NCI-H146 treated with DMSO at 0.1 percent for 48 hours (cell line): ENCODE measurements at regions not wholly inside any gene's neighbourhood (a gene's known extent, or its start where the extent isn't known, plus 50 kb on each side); places are given as distances from the start of the nearest gene placed in this dataset.
A peak's percentile ranks its signal among the peaks of the same experiment; 100 is the strongest.
"Not testable (repeated sequence)": the region's sequence is repeated elsewhere in the genome, so short reads cannot be mapped to it uniquely, and the experiment has no call there.

Experiments
- DNase-seq: peaks from one replicate; lab custom pipeline; 2025; ENCODE audit not compliant: unreplicated experiment; lab: John Stamatoyannopoulos, UW

- DNase-seq, result not testable (repeated sequence)
Measured at GRCh38 chrX:46171457-46171856, 373.8 kb downstream of the ZNF674 start.

- DNase-seq, result no peak
Measured at GRCh38 chrX:46169808-46170207, 375.4 kb downstream of the ZNF674 start.

GRCh38 chrX:46168254-46168653 is 377.0 kb downstream of the ZNF674 start:
- DNase-seq, result no peak

- no peak for DNase-seq
Measured at GRCh38 chrX:46165866-46166265, 379.4 kb downstream of the ZNF674 start.

GRCh38 chrX:46165411-46165810 is 379.8 kb downstream of the ZNF674 start:
- DNase-seq, result no peak

GRCh38 chrX:46152756-46153155 is 392.5 kb downstream of the ZNF674 start:
- DNase-seq, result no peak

- DNase-seq, result not testable (repeated sequence)
Measured at GRCh38 chrX:46151332-46151731, 393.9 kb downstream of the ZNF674 start.

GRCh38 chrX:46144566-46144965 is 400.7 kb downstream of the ZNF674 start:
- no peak for DNase-seq

- DNase-seq, result no peak
Measured at GRCh38 chrX:46140272-46140671, 404.9 kb downstream of the ZNF674 start.

GRCh38 chrX:46130247-46130646 is 415.0 kb downstream of the ZNF674 start:
- DNase-seq, result peak; percentile 24

- DNase-seq, result no peak
Measured at GRCh38 chrX:46125111-46125510, 420.1 kb downstream of the ZNF674 start.

- DNase-seq, result no peak
Measured at GRCh38 chrX:46117234-46117633, 428.0 kb downstream of the ZNF674 start.

- not testable (repeated sequence) for DNase-seq
Measured at GRCh38 chrX:46087310-46087709, 457.9 kb downstream of the ZNF674 start.

- not testable (repeated sequence) for DNase-seq
Measured at GRCh38 chrX:46080121-46080520, 465.1 kb downstream of the ZNF674 start.

GRCh38 chrX:46072791-46073190 is 472.4 kb downstream of the ZNF674 start:
- DNase-seq, result no peak

- no peak for DNase-seq
Measured at GRCh38 chrX:46072372-46072771, 472.8 kb downstream of the ZNF674 start.

- DNase-seq, result no peak
Measured at GRCh38 chrX:46070421-46070820, 474.8 kb downstream of the ZNF674 start.

GRCh38 chrX:46059316-46059715 is 485.9 kb downstream of the ZNF674 start:
- DNase-seq, result no peak

GRCh38 chrX:46044486-46044885 is 500.7 kb downstream of the ZNF674 start:
- no peak for DNase-seq

GRCh38 chrX:46040001-46040400 is 505.2 kb downstream of the ZNF674 start:
- DNase-seq, result no peak

- no peak for DNase-seq
Measured at GRCh38 chrX:46039526-46039925, 505.7 kb downstream of the ZNF674 start.

GRCh38 chrX:46036508-46036907 is 508.7 kb downstream of the ZNF674 start:
- no peak for DNase-seq

GRCh38 chrX:46034868-46035267 is 510.4 kb downstream of the ZNF674 start:
- no peak for DNase-seq

GRCh38 chrX:46029777-46030176 is 515.4 kb downstream of the ZNF674 start:
- peak; percentile 96 for DNase-seq
